ENCODE measurements at regions not wholly inside any gene's neighbourhood (a gene's known extent, or its start where the extent isn't known, plus 50 kb on each side); places are given as distances from the start of the nearest gene placed in this dataset.

GRCh38 chr9:7368410-7369292, 430.9 kb downstream of the DMAC1 start (continued):
- no peak for TF ChIP-seq EZH2phosphoT487 (IDR thresholded peaks at IDR 0.05; ENCODE audit: borderline replicate concordance, low read depth)
- peak; percentile 81 for TF ChIP-seq FOXM1 (IDR thresholded peaks at IDR 0.05; ENCODE audit: low read depth)
- peak; percentile 15; the same call in 1 of the 2 replicates for TF ChIP-seq FOSL2 (IDR thresholded peaks at IDR 0.05; ENCODE audit: borderline replicate concordance, low read depth)
- no peak for TF ChIP-seq USF2 (IDR thresholded peaks at IDR 0.05; ENCODE audit: borderline replicate concordance, low read depth, low read length)
- TF ChIP-seq MAX (IDR thresholded peaks at IDR 0.05; ENCODE audit: low read depth), result no peak
- TF ChIP-seq IRF3 (IDR thresholded peaks at IDR 0.05; ENCODE audit: low read depth, low read length), result no peak
- peak; percentile 98 for TF ChIP-seq TCF12 (IDR thresholded peaks at IDR 0.05)
- no peak for TF ChIP-seq GABPA (IDR thresholded peaks at IDR 0.05; ENCODE audit: low read depth)
- no peak for TF ChIP-seq RCOR1 (IDR thresholded peaks at IDR 0.05; ENCODE audit: low read length)

- peak overlapping the region; percentile 74; the same call in 1 of the 2 replicates for H2AFZ ChIP-seq (ENCODE audit: low read depth)
- H3F3A ChIP-seq (replicated peaks; ENCODE audit: insufficient read depth), result peaks cover 3% of the 10 kb centered on the region
- H3K4me3 ChIP-seq (ENCODE audit: low read depth in 2 of 2, low read length in 1 of 2), result no peak overlapping the region
- H3K9ac ChIP-seq, result no peak overlapping the region
- H3K4me2 ChIP-seq, result no peak overlapping the region
- CTCF ChIA-PET, result no interaction called here
- POLR2A ChIA-PET, result no interaction called here
- no peaks in the 10 kb centered on the region for H3K9me3 ChIP-seq
- no peaks in the 10 kb centered on the region for H3K36me3 ChIP-seq (replicated peaks in 1 of 2; ENCODE audit: control insufficient read depth in 1 of 2, insufficient read depth in 2 of 2, low read length in 1 of 2)
- no peaks in the 10 kb centered on the region for H3K9me2 ChIP-seq
- no peaks in the 10 kb centered on the region for H3K79me2 ChIP-seq (ENCODE audit: insufficient read depth)
- DNase-seq, result no peak
- no peaks in the 10 kb centered on the region for H3K27me3 ChIP-seq (ENCODE audit: insufficient read depth)
- H3K27ac ChIP-seq (ENCODE audit: low read depth in 2 of 2, low read length in 1 of 2), result peak overlapping the region; percentile 69 to 79; a peak in 3 of 4 replicates
- 44% methylated on average over 1 of the region's 1 CpG for WGBS (ENCODE audit: low lambda C conversion rate)
- TF ChIP-seq TEAD4 (IDR thresholded peaks at IDR 0.05; ENCODE audit: borderline replicate concordance, insufficient read depth) (no peak), TCF12 (IDR thresholded peaks at IDR 0.05) (no peak), MAX (IDR thresholded peaks at IDR 0.05; ENCODE audit: low read depth) (no peak)
- H4K20me1 ChIP-seq (ENCODE audit: insufficient read depth), result no peaks in the 10 kb centered on the region
- peaks cover 12 to 17% of the 10 kb centered on the region in 2 experiments for H3K4me1 ChIP-seq (ENCODE audit: control insufficient read depth in 1 of 2, insufficient read depth in 2 of 2, low read depth in 1 of 2, low read length in 1 of 2)
These were observed 431.9 kb downstream of the DMAC1 start for GRCh38 chr9:7367726-7368125.

- no peak overlapping the region for H3K27ac ChIP-seq (ENCODE audit: low read depth in 2 of 2, low read length in 1 of 2)
- CTCF ChIA-PET, result no interaction called here
- no peaks in the 10 kb centered on the region for H4K20me1 ChIP-seq (ENCODE audit: insufficient read depth)
- H3K9me2 ChIP-seq, result no peaks in the 10 kb centered on the region
- H3K27me3 ChIP-seq (ENCODE audit: insufficient read depth), result no peaks in the 10 kb centered on the region
- no peak overlapping the region for H3K4me3 ChIP-seq (ENCODE audit: low read depth in 2 of 2, low read length in 1 of 2)
- no peak for DNase-seq
- TF ChIP-seq NFIC (IDR thresholded peaks at IDR 0.05; ENCODE audit: borderline replicate concordance) (peak; percentile 22; the same call in 1 of the 2 replicates), MXI1 (IDR thresholded peaks at IDR 0.05; ENCODE audit: low read depth, low read length) (no peak), MAX (IDR thresholded peaks at IDR 0.05; ENCODE audit: low read depth) (no peak), MEF2A (IDR thresholded peaks at IDR 0.05; ENCODE audit: borderline replicate concordance, low read depth) (0 out of 2 replicates have a peak, but pooled peaks have one; percentile 21), RAD21 (IDR thresholded peaks at IDR 0.05; ENCODE audit: low read length) (no peak), JUND (IDR thresholded peaks at IDR 0.05) (peak; percentile 43; the same call in 1 of the 2 replicates), FOSL2 (IDR thresholded peaks at IDR 0.05; ENCODE audit: borderline replicate concordance, low read depth) (peak; percentile 7; the same call in 1 of the 2 replicates), GATA2 (CRISPR knock-in tag; IDR thresholded peaks at IDR 0.05) (no peak), PBX3 (IDR thresholded peaks at IDR 0.05) (peak; percentile 26; the same call in 1 of the 2 replicates), RXRA (IDR thresholded peaks at IDR 0.05; ENCODE audit: borderline replicate concordance, low read depth) (no peak), EP300 (IDR thresholded peaks at IDR 0.05; ENCODE audit: borderline replicate concordance in 1 of 2, low read depth in 1 of 2, low read length in 1 of 2) (no peak; a peak in 1 of 4 replicates), ELF1 (IDR thresholded peaks at IDR 0.05) (no peak), POLR2AphosphoS5 (IDR thresholded peaks at IDR 0.05; ENCODE audit: low read depth, low read length) (no peak), RCOR1 (IDR thresholded peaks at IDR 0.05; ENCODE audit: low read length) (no peak), TCF12 (IDR thresholded peaks at IDR 0.05) (peak; percentile 46; the same call in 1 of the 2 replicates)
- 0% methylated on average over 1 of the region's 1 CpG for whole genome bisulfite sequencing (ENCODE audit: low lambda C conversion rate)
- H3K9me3 ChIP-seq, result no peaks in the 10 kb centered on the region
- H3K36me3 ChIP-seq (replicated peaks in 1 of 2; ENCODE audit: control insufficient read depth in 1 of 2, insufficient read depth in 2 of 2, low read length in 1 of 2), result no peaks in the 10 kb centered on the region
- no peaks in the 10 kb centered on the region for H3K79me2 ChIP-seq (ENCODE audit: insufficient read depth)
- peaks cover 3% of the 10 kb centered on the region for H3F3A ChIP-seq (replicated peaks; ENCODE audit: insufficient read depth)
- H3K4me1 ChIP-seq (ENCODE audit: control insufficient read depth in 1 of 2, insufficient read depth in 2 of 2, low read depth in 1 of 2, low read length in 1 of 2), result peaks cover 12 to 17% of the 10 kb centered on the region in 2 experiments
- no peak overlapping the region for H3K9ac ChIP-seq
- H2AFZ ChIP-seq (ENCODE audit: low read depth), result no peak overlapping the region
- H3K4me2 ChIP-seq, result no peak overlapping the region
- POLR2A ChIA-PET, result no interaction called here
These were observed 433.5 kb downstream of the DMAC1 start for GRCh38 chr9:7366121-7366520.

All from SK-N-SH (cell line).